Neuron (in vitro differentiated cells): ENCODE measurements at regions not wholly inside any gene's neighbourhood (a gene's known extent, or its start where the extent isn't known, plus 50 kb on each side); places are given as distances from the start of the nearest gene placed in this dataset.
"Not testable (repeated sequence)": the region's sequence is repeated elsewhere in the genome, so short reads cannot be mapped to it uniquely, and the experiment has no call there.

ENCODE experiments used
- H2AFZ ChIP-seq: one replicate; pipeline ENCODE4 v1.6.1; 2013; ENCODE audit warnings: low read depth, mild to moderate bottlenecking, inconsistent platforms, low read length, moderate library complexity
- H3K27me3 ChIP-seq: one replicate; pipeline ENCODE4 v1.6.1; 2013; ENCODE audit warnings: low read length; ENCODE audit not compliant: insufficient read depth
- H3K36me3 ChIP-seq: one replicate; pipeline ENCODE4 v1.6.1; 2013; ENCODE audit warnings: low read length; ENCODE audit not compliant: insufficient read depth
- H3K4me1 ChIP-seq: one replicate; pipeline ENCODE4 v1.6.1; 2013; ENCODE audit warnings: low read length; ENCODE audit not compliant: insufficient read depth
- H3K4me3 ChIP-seq: 2 replicates; pipeline ENCODE4 v1.5.1; 2013; ENCODE audit warnings: mild to moderate bottlenecking, low read length, moderate library complexity
- H3K9me3 ChIP-seq: one replicate; pipeline ENCODE4 v1.6.1; 2013; ENCODE audit warnings: low read length

GRCh38 chr1:190762325-190762724 lies 284.7 kb upstream of the BRINP3 start:
- no peak overlapping the region for H2AFZ ChIP-seq
- no peaks in the 10 kb centered on the region for H3K27me3 ChIP-seq
- no peaks in the 10 kb centered on the region for H3K9me3 ChIP-seq
- H3K4me1 ChIP-seq: no peaks in the 10 kb centered on the region
- no peak overlapping the region for H3K4me3 ChIP-seq
- no peaks in the 10 kb centered on the region for H3K36me3 ChIP-seq

GRCh38 chr1:190792873-190793272 lies 315.2 kb upstream of the BRINP3 start:
- Histone ChIP-seq H3K9me3 (peaks cover 2% of the 10 kb centered on the region), H3K4me1 (no peaks in the 10 kb centered on the region), H3K27me3 (no peaks in the 10 kb centered on the region), H3K36me3 (no peaks in the 10 kb centered on the region), H2AFZ (no peak overlapping the region), H3K4me3 (no peak overlapping the region)

GRCh38 chr1:190807629-190808028 lies 330.0 kb upstream of the BRINP3 start:
- Histone ChIP-seq H3K4me3 (no peak overlapping the region), H2AFZ (no peak overlapping the region), H3K36me3 (no peaks in the 10 kb centered on the region), H3K9me3 (no peaks in the 10 kb centered on the region), H3K27me3 (no peaks in the 10 kb centered on the region), H3K4me1 (peaks cover 3% of the 10 kb centered on the region)

GRCh38 chr1:190808035-190808434 lies 330.4 kb upstream of the BRINP3 start:
- Histone ChIP-seq H3K27me3 (no peaks in the 10 kb centered on the region), H3K4me3 (no peak overlapping the region), H3K9me3 (no peaks in the 10 kb centered on the region), H2AFZ (no peak overlapping the region), H3K36me3 (no peaks in the 10 kb centered on the region), H3K4me1 (peaks cover 3% of the 10 kb centered on the region)

GRCh38 chr1:190809312-190809711 lies 331.6 kb upstream of the BRINP3 start:
- H2AFZ ChIP-seq: no peak overlapping the region

GRCh38 chr1:190812996-190813395 lies 335.3 kb upstream of the BRINP3 start:
- Histone ChIP-seq H2AFZ (no peak overlapping the region), H3K36me3 (no peaks in the 10 kb centered on the region), H3K4me3 (no peak overlapping the region)

More at GRCh38 chr1:190809312-190809711, 331.6 kb upstream of the BRINP3 start:
- Histone ChIP-seq H3K9me3 (no peaks in the 10 kb centered on the region), H3K27me3 (no peaks in the 10 kb centered on the region), H3K4me1 (peaks cover 3% of the 10 kb centered on the region), H3K36me3 (no peaks in the 10 kb centered on the region), H3K4me3 (no peak overlapping the region)

GRCh38 chr1:190832511-190832910 lies 354.8 kb upstream of the BRINP3 start:
- H3K4me1 ChIP-seq: no peaks in the 10 kb centered on the region
- H3K27me3 ChIP-seq: no peaks in the 10 kb centered on the region
- H3K36me3 ChIP-seq: no peaks in the 10 kb centered on the region
- no peak overlapping the region for H3K4me3 ChIP-seq
- no peaks in the 10 kb centered on the region for H3K9me3 ChIP-seq
- no peak overlapping the region for H2AFZ ChIP-seq

More at GRCh38 chr1:190812996-190813395, 335.3 kb upstream of the BRINP3 start:
- Histone ChIP-seq H3K9me3 (no peaks in the 10 kb centered on the region), H3K27me3 (no peaks in the 10 kb centered on the region), H3K4me1 (peaks cover 3% of the 10 kb centered on the region)

- Histone ChIP-seq H3K4me1 (no peaks in the 10 kb centered on the region), H3K9me3 (no peaks in the 10 kb centered on the region)
These were observed 358.0 kb upstream of the BRINP3 start for GRCh38 chr1:190835658-190836057.

GRCh38 chr1:190837200-190837599 lies 359.5 kb upstream of the BRINP3 start:
- H2AFZ ChIP-seq, H3K36me3 ChIP-seq, H3K4me3 ChIP-seq, H3K27me3 ChIP-seq, H3K9me3 ChIP-seq, H3K4me1 ChIP-seq: not testable (repeated sequence)

More at GRCh38 chr1:190835658-190836057, 358.0 kb upstream of the BRINP3 start:
- Histone ChIP-seq H2AFZ (no peak overlapping the region), H3K36me3 (no peaks in the 10 kb centered on the region), H3K27me3 (no peaks in the 10 kb centered on the region), H3K4me3 (no peak overlapping the region)

- Histone ChIP-seq H3K9me3 (no peaks in the 10 kb centered on the region), H2AFZ (no peak overlapping the region), H3K4me3 (no peak overlapping the region), H3K4me1 (no peaks in the 10 kb centered on the region), H3K36me3 (no peaks in the 10 kb centered on the region), H3K27me3 (no peaks in the 10 kb centered on the region)
These were observed 360.2 kb upstream of the BRINP3 start for GRCh38 chr1:190837888-190838287.

GRCh38 chr1:190847166-190847565 lies 369.5 kb upstream of the BRINP3 start:
- Histone ChIP-seq H3K9me3 (no peaks in the 10 kb centered on the region), H3K27me3 (no peaks in the 10 kb centered on the region), H3K36me3 (no peaks in the 10 kb centered on the region), H3K4me3 (no peak overlapping the region), H2AFZ (no peak overlapping the region), H3K4me1 (no peaks in the 10 kb centered on the region)

GRCh38 chr1:190849346-190849745 lies 371.7 kb upstream of the BRINP3 start:
- Histone ChIP-seq H2AFZ (no peak overlapping the region), H3K27me3 (no peaks in the 10 kb centered on the region), H3K9me3 (no peaks in the 10 kb centered on the region), H3K4me3 (no peak overlapping the region), H3K36me3 (no peaks in the 10 kb centered on the region), H3K4me1 (no peaks in the 10 kb centered on the region)

- H3K36me3 ChIP-seq: no peaks in the 10 kb centered on the region
- H3K4me1 ChIP-seq: peaks cover 4% of the 10 kb centered on the region
- H3K27me3 ChIP-seq: no peaks in the 10 kb centered on the region
- no peak overlapping the region for H2AFZ ChIP-seq
- H3K4me3 ChIP-seq: no peak overlapping the region
- no peaks in the 10 kb centered on the region for H3K9me3 ChIP-seq
These were observed 374.9 kb upstream of the BRINP3 start for GRCh38 chr1:190852611-190853010.

- Histone ChIP-seq H3K4me1 (peaks cover 8% of the 10 kb centered on the region), H3K4me3 (no peak overlapping the region), H3K27me3 (no peaks in the 10 kb centered on the region), H2AFZ (no peak overlapping the region), H3K9me3 (no peaks in the 10 kb centered on the region), H3K36me3 (no peaks in the 10 kb centered on the region)
These were observed 380.5 kb upstream of the BRINP3 start for GRCh38 chr1:190858140-190858539.
